Subcutaneous abdominal adipose tissue (tissue), 5 donors: ENCODE measurements at regions not wholly inside any gene's neighbourhood (a gene's known extent, or its start where the extent isn't known, plus 50 kb on each side); places are given as distances from the start of the nearest gene placed in this dataset.

Experiments used
- H3K27ac ChIP-seq: one replicate; pipeline ENCODE4 v1.7.0; 2013; ENCODE audit warnings: low read depth, mild to moderate bottlenecking, inconsistent platforms, low read length, moderate library complexity
- H3K27me3 ChIP-seq, 5 donors: one replicate each; pipeline ENCODE4 v1.7.0; 2013; ENCODE audit warnings: low read length in 5 of 5, inconsistent platforms in 1 of 5; ENCODE audit not compliant: control insufficient read depth in 5 of 5, insufficient read depth in 4 of 5
- H3K36me3 ChIP-seq, 5 donors: one replicate each; pipeline ENCODE4 v1.7.0; 2013; ENCODE audit warnings: low read length in 5 of 5; ENCODE audit not compliant: control insufficient read depth in 5 of 5, insufficient read depth in 5 of 5
- H3K4me1 ChIP-seq, 5 donors: one replicate each; pipeline ENCODE4 v1.7.0; 2013; ENCODE audit warnings: low read length in 5 of 5, mild to moderate bottlenecking in 3 of 5, moderate library complexity in 1 of 5; ENCODE audit not compliant: control insufficient read depth in 5 of 5, insufficient read depth in 5 of 5
- H3K4me3 ChIP-seq, 5 donors: one replicate each; pipeline ENCODE4 v1.7.0; 2013; ENCODE audit warnings: low read length in 5 of 5, low read depth in 1 of 5
- H3K9ac ChIP-seq, 5 donors: one replicate each; pipeline ENCODE4 v1.7.0; 2013; ENCODE audit warnings: low read length in 5 of 5, mild to moderate bottlenecking in 4 of 5, moderate library complexity in 3 of 5
- H3K9me3 ChIP-seq, 5 donors: one replicate each; pipeline ENCODE4 v1.7.0; 2013; ENCODE audit warnings: low read length in 5 of 5; ENCODE audit not compliant: control insufficient read depth in 5 of 5
- donor health status: healthy.
- donor health status: healthy.
- donor health status: healthy.
- donor health status: healthy.
- donor health status: healthy.

DNA sequence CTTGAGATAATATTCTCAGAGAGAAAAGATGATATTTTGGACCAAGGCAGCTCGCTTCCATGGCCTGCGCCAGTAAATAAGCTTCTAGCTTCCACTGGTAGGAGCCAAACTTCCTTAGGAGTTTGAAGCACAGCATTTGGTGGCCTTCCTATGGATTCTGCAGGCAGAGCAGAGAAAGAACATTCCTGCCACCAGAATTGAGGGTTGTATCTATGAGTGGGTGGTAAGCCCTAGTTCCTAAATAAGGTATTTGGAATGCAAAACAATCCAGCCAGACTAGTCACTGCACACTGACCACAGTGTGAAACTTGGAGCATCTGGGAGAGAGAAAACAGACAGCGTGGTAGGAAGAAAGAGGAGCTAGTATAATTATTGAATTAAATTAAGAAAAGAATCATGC is 54.1 kb upstream of the BCAR3 start:
- no peak overlapping the region for H3K9ac ChIP-seq
- H3K4me1 ChIP-seq: peaks cover 2 to 46% (median 40%) of the 10 kb centered on the region in 5 donors
- H3K27me3 ChIP-seq: no peaks in the 10 kb centered on the region
- no peak overlapping the region for H3K4me3 ChIP-seq
- H3K27ac ChIP-seq: no peak overlapping the region
- peaks cover 0 to 3% (median 0%) of the 10 kb centered on the region in 5 donors for H3K9me3 ChIP-seq
- H3K36me3 ChIP-seq: no peaks in the 10 kb centered on the region

DNA sequence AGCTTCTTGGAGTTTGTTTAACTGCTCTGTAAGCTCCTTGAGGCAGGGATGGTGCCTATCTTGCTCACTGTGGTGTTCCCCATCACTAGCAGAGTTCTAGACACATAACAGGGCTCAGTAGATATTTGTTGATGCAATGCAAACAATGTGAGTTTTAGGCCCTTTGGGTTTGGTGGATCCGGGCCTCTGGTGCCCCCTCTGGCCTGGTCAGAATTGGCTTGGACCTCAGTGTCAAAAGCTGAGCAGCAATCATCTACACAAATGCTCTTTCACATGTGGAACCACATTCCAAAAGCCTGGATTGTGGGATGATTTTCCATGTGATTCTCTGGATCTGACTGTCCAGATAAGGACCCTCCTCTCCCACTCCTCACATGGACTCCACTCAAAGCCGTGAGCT is 53.4 kb upstream of the BCAR3 start:
- no peak overlapping the region for H3K9ac ChIP-seq
- no peaks in the 10 kb centered on the region for H3K27me3 ChIP-seq
- no peak overlapping the region for H3K4me3 ChIP-seq
- H3K4me1 ChIP-seq: peaks cover 2 to 42% (median 38%) of the 10 kb centered on the region in 5 donors
- H3K9me3 ChIP-seq: peaks cover 0 to 3% (median 0%) of the 10 kb centered on the region in 5 donors
- H3K36me3 ChIP-seq: no peaks in the 10 kb centered on the region
- H3K27ac ChIP-seq: no peak overlapping the region

- Histone ChIP-seq H3K9ac (no peak overlapping the region), H3K9me3 (peaks cover 0 to 3% (median 0%) of the 10 kb centered on the region in 5 donors), H3K36me3 (no peaks in the 10 kb centered on the region), H3K27me3 (no peaks in the 10 kb centered on the region), H3K27ac (no peak overlapping the region), H3K4me3 (no peak overlapping the region), H3K4me1 (peaks cover 2 to 44% (median 35%) of the 10 kb centered on the region in 5 donors)
These were observed 51.7 kb upstream of the BCAR3 start for GRCh38 chr1:93733340-93733739.

- Histone ChIP-seq H3K27ac (no peak overlapping the region), H3K4me3 (no peak overlapping the region), H3K9ac (no peak overlapping the region), H3K36me3 (no peaks in the 10 kb centered on the region), H3K27me3 (no peaks in the 10 kb centered on the region), H3K9me3 (peaks cover 0 to 3% (median 0%) of the 10 kb centered on the region in 5 donors), H3K4me1 (peaks cover 2 to 45% (median 32%) of the 10 kb centered on the region in 5 donors)
These were observed 50.9 kb upstream of the BCAR3 start for GRCh38 chr1:93732514-93732913.
